Endothelial cell of umbilical vein (primary cell): ENCODE measurements at regions not wholly inside any gene's neighbourhood (a gene's known extent, or its start where the extent isn't known, plus 50 kb on each side); places are given as distances from the start of the nearest gene placed in this dataset.

ENCODE experiments used
- EZH2 ChIP-seq: IDR thresholded peaks from 2 replicates; pipeline ENCODE4 v1.6.1; 2012; ENCODE audit warnings: borderline replicate concordance, low read depth, mild to moderate bottlenecking, moderate library complexity, low read length, inconsistent platforms; ENCODE audit not compliant: severe bottlenecking
- TF ChIP-seq, protein P1 (sequence below), 2 donors: IDR thresholded peaks; 1 replicate in 1 of 2; 2 replicates in 1 of 2; pipeline ENCODE4 v1.5.1; 2011; ENCODE audit warnings: low read length in 2 of 2, mild to moderate bottlenecking in 2 of 2, moderate library complexity in 2 of 2, control low read depth in 1 of 2, inconsistent platforms in 1 of 2, low read depth in 1 of 2; ENCODE audit not compliant: insufficient read depth in 1 of 2; ENCODE audit errors: extremely low read depth in 1 of 2

DNA sequence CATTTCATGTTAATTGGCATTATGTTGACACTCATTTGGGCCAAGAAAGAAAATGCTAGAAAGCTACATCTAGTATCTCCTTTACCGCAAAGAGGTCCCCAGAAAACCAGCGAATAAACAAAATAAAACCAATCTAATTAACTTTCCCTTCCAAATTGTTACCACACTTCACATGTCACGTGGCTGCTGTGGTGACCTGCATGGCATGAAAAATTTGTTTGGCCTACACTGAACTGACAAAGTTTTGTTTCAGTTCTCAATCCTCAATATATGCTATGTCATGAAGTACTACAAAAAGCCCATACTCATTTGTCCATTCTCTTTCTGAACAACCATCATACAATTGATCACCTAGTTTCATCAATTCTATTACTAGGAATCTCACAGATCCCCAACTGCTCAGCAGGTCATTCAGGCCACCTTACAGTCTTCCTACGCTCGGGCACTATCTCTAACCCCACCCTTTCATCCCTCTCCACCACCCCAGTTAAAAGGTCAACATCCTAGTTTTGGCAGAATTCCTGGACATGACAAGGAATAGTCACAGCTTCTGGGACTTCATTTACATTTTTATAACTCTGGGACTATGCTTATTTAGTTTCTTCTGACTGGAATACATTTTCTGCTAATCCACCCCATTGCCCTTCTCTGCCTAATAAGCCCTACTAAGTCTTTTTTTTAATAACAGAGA, 480.4 kb downstream of the IGSF11 start:
- TF ChIP-seq EZH2 = no peak
- TF ChIP-seq, protein P1, sequence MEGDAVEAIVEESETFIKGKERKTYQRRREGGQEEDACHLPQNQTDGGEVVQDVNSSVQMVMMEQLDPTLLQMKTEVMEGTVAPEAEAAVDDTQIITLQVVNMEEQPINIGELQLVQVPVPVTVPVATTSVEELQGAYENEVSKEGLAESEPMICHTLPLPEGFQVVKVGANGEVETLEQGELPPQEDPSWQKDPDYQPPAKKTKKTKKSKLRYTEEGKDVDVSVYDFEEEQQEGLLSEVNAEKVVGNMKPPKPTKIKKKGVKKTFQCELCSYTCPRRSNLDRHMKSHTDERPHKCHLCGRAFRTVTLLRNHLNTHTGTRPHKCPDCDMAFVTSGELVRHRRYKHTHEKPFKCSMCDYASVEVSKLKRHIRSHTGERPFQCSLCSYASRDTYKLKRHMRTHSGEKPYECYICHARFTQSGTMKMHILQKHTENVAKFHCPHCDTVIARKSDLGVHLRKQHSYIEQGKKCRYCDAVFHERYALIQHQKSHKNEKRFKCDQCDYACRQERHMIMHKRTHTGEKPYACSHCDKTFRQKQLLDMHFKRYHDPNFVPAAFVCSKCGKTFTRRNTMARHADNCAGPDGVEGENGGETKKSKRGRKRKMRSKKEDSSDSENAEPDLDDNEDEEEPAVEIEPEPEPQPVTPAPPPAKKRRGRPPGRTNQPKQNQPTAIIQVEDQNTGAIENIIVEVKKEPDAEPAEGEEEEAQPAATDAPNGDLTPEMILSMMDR (IDR thresholded peaks at IDR 0.05; ENCODE audit: extremely low read depth in 1 of 2, insufficient read depth in 1 of 2, low read depth in 1 of 2, low read length in 2 of 2) = no peak
